Activated T-helper 17 cell treated with anti-CD3 and anti-CD28 coated beads, Interleukin-2, amount 50 U/mL, for 72 hours (primary cell): ENCODE measurements at regions not wholly inside any gene's neighbourhood (a gene's known extent, or its start where the extent isn't known, plus 50 kb on each side); places are given as distances from the start of the nearest gene placed in this dataset.
"Not testable (repeated sequence)": the region's sequence is repeated elsewhere in the genome, so short reads cannot be mapped to it uniquely, and the experiment has no call there.

Experiments used
- ATAC-seq: fragments of 150-1000 bp; cut with Tn5 transposase; replicated peaks from 2 replicates; pipeline ENCODE4 v1.10.0; 2021; ENCODE audit warnings: mild to moderate bottlenecking, moderate library complexity
- H3K27ac Mint-ChIP-seq: one replicate; pipeline ENCODE4 v1.8.0; 2022; ENCODE audit warnings: mixed read lengths
- H3K27me3 Mint-ChIP-seq: one replicate; pipeline ENCODE4 v1.8.0; 2022; ENCODE audit warnings: mixed read lengths
- H3K36me3 Mint-ChIP-seq: one replicate; pipeline ENCODE4 v1.8.0; 2022; ENCODE audit warnings: low read depth, mild to moderate bottlenecking, mixed read lengths
- H3K4me1 Mint-ChIP-seq: one replicate; pipeline ENCODE4 v1.8.0; 2022; ENCODE audit warnings: mixed read lengths
- H3K4me3 Mint-ChIP-seq: one replicate; pipeline ENCODE4 v1.8.0; 2022; ENCODE audit warnings: mild to moderate bottlenecking, mixed read lengths
- H3K9me3 Mint-ChIP-seq: one replicate; pipeline ENCODE4 v1.8.0; 2022; ENCODE audit warnings: mixed read lengths

DNA sequence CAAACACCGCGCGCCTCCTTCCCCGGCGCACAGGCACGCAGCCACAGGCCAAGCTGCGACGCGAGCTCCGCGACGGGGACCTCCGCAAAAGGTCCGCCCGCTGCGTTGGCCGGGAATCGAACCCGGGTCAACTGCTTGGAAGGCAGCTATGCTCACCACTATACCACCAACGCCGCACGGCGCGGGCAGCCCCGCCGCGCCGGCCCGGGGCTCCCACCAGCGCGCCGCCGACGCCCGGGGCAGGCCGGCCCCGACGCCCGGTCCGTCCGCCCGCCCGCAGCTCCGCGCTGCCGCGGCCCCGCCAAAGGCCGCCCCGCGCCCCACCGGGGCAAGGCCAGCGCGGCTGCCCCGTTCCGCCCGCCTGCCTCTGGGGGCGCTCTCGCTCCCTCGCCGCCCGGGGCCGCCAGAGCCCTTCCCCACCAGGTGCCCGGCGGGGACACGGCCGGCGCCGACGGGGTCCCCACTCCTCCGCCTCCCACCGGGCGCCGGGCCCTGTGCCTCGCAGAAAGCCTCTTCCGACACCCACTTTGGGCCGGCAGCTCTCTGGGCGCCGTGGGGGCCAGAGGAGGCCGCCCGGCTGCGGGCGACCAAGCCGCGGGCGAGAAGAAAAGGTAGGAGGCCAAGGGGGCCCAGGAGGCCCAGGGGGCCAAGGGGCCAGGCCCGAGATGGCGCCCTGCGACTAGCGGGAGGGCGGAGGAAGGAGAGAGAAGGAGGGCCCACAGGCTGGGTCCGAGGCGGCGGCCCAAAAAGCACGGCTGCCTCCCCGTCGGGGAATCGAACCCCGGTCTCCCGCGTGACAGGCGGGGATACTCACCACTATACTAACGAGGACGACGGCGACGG is 50.2 kb upstream of the FCGR2A start:
- H3K27ac Mint-ChIP-seq, H3K27me3 Mint-ChIP-seq, H3K4me1 Mint-ChIP-seq, H3K4me3 Mint-ChIP-seq, H3K36me3 Mint-ChIP-seq, H3K9me3 Mint-ChIP-seq: not testable (repeated sequence)
- peak; percentile 24 for ATAC-seq

GRCh38 chr1:161453950-161454864 is 51.0 kb upstream of the FCGR2A start:
- H3K4me1 Mint-ChIP-seq, H3K9me3 Mint-ChIP-seq, H3K27ac Mint-ChIP-seq, H3K36me3 Mint-ChIP-seq, H3K27me3 Mint-ChIP-seq, H3K4me3 Mint-ChIP-seq: not testable (repeated sequence)
- ATAC-seq = peak; percentile 66

- not testable (repeated sequence) for ATAC-seq, H3K27me3 Mint-ChIP-seq, H3K4me3 Mint-ChIP-seq, H3K4me1 Mint-ChIP-seq, H3K36me3 Mint-ChIP-seq, H3K9me3 Mint-ChIP-seq, H3K27ac Mint-ChIP-seq
These were observed 53.4 kb upstream of the FCGR2A start for GRCh38 chr1:161451698-161452348.

DNA sequence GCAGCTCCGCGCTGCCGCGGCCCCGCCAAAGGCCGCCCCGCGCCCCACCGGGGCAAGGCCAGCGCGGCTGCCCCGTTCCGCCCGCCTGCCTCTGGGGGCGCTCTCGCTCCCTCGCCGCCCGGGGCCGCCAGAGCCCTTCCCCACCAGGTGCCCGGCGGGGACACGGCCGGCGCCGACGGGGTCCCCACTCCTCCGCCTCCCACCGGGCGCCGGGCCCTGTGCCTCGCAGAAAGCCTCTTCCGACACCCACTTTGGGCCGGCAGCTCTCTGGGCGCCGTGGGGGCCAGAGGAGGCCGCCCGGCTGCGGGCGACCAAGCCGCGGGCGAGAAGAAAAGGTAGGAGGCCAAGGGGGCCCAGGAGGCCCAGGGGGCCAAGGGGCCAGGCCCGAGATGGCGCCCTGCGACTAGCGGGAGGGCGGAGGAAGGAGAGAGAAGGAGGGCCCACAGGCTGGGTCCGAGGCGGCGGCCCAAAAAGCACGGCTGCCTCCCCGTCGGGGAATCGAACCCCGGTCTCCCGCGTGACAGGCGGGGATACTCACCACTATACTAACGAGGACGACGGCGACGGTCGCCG is 57.4 kb upstream of the FCGR2A start:
- H3K9me3 Mint-ChIP-seq, H3K4me3 Mint-ChIP-seq, H3K27ac Mint-ChIP-seq, H3K4me1 Mint-ChIP-seq, H3K27me3 Mint-ChIP-seq, H3K36me3 Mint-ChIP-seq: not testable (repeated sequence)
- peak; percentile 28 for ATAC-seq

DNA sequence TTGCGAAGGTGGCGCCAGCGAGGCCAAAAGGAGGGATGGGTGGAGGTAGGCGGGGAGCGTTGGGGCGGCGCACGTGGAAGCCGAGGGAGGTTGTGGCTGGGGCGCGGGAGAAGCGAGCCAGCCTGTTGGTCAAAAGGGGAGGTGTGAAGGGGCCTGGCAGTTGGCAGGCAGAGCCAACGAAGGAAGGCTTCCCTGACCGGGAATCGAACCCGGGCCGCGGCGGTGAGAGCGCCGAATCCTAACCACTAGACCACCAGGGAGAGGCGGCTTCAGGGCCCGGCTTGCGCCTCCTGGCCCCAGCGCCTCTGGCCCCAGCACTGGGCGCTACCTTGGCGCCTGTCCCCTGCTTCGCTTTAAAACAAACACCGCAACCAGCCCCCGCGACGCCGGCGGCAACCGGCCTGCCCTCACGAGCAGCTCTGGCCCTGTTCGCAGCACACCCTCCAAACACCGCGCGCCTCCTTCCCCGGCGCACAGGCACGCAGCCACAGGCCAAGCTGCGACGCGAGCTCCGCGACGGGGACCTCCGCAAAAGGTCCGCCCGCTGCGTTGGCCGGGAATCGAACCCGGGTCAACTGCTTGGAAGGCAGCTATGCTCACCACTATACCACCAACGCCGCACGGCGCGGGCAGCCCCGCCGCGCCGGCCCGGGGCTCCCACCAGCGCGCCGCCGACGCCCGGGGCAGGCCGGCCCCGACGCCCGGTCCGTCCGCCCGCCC is 58.1 kb upstream of the FCGR2A start:
- H3K9me3 Mint-ChIP-seq, H3K36me3 Mint-ChIP-seq, H3K4me3 Mint-ChIP-seq, H3K4me1 Mint-ChIP-seq, H3K27me3 Mint-ChIP-seq, H3K27ac Mint-ChIP-seq: not testable (repeated sequence)
- ATAC-seq = peak; percentile 62

DNA sequence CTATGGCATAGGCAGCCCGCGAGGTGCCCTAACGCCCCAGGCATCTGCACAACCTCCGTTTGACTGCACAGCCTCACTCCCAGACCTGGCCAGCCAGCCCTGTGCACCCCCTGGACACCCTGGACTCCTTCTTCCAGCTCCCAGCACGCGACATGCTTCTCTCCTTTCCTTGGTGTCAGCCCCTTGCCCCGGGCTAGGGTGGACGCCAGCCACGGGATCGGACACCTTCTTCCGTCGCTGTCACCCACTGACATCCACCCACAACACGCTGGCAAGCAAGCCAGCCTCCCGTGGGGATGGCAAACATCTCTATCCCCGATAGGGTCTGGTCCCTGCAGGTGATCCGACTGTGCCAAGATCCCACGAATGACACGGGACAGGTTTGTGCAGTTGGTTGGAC is 60.5 kb upstream of the FCGR2A start:
- not testable (repeated sequence) for H3K4me3 Mint-ChIP-seq, H3K4me1 Mint-ChIP-seq

DNA sequence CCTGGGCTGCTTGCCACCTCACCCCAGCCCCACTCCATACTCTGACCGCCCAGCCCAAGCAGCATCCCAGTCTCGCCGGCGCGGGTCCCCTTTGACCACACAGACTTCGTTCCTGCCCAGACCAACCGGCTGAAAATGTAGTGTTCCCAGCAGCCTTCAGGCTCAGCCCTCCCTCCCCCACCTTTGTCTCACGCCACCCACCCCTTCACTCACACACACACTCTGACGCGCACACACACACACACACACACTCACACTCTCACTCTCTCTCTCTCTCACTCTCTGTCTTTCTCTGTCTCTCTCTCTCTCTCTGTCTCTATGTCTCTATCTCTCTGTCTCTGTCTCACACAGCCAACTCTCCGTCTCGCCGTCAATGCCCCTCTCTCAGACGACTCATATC is 61.0 kb upstream of the FCGR2A start:
- not testable (repeated sequence) for H3K36me3 Mint-ChIP-seq, H3K27ac Mint-ChIP-seq, H3K4me3 Mint-ChIP-seq, H3K4me1 Mint-ChIP-seq, H3K9me3 Mint-ChIP-seq, H3K27me3 Mint-ChIP-seq, ATAC-seq

More for the DNA sequence above, 60.5 kb upstream of the FCGR2A start:
- H3K27ac Mint-ChIP-seq, H3K36me3 Mint-ChIP-seq, H3K27me3 Mint-ChIP-seq, ATAC-seq, H3K9me3 Mint-ChIP-seq: not testable (repeated sequence)

GRCh38 chr1:161440312-161440894 is 64.9 kb upstream of the FCGR2A start:
- Mint-ChIP-seq H3K27me3 (peaks cover 27% of the 10 kb centered on the region), H3K4me3 (peak overlapping the region; percentile 81), H3K9me3 (no peaks in the 10 kb centered on the region), H3K36me3 (peaks cover 20% of the 10 kb centered on the region), H3K27ac (peak overlapping the region; percentile 77), H3K4me1 (peaks cover 16% of the 10 kb centered on the region)
- peak; percentile 71 for ATAC-seq

DNA sequence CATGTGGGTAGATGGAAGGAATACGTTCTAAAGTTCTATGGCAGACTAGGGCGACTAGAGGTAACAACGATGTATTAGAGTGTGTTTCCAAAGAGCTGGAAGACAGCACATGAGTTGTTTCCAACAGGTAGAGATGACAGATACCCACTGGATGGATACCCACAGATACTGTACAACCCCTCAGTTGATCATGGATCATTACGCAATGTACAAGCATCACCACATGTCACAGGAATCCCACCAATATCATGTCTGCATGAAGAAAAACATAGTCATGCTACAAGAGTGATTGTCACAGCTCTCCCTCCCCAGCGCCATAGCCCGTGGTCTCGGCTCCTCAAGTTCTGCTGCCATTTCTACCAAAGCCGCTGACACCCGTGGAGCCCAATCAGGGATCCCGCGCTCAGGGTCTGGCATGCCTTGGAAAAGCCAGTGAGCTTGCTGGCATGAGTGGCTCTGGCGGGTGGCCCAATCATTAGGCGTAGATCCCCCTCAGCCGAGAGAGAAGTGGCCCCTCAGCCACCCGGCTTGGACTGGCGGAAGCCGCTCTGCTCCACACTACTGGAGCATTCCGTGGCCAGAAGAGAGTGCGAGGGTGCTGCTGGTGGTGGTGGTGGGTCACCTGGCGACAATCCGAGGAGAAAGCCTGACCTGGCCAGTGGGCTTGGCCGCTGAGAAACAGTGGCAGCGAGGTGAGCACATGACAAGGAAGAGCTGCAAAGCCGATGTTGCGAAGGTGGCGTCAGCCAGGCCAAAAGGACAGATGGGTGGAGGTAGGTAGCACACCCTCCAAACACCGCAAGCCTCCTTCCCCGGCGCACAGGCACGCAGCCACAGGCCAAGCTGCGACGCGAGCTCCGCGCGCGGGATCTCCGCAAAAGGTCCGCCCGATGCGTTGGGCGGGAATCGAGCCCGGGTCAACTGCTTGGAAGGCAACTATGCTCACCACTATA is 65.7 kb upstream of the FCGR2A start:
- peaks cover 20% of the 10 kb centered on the region for H3K36me3 Mint-ChIP-seq
- no peaks in the 10 kb centered on the region for H3K9me3 Mint-ChIP-seq
- peak overlapping the region; percentile 81 for H3K4me3 Mint-ChIP-seq
- peaks cover 27% of the 10 kb centered on the region for H3K27me3 Mint-ChIP-seq
- H3K4me1 Mint-ChIP-seq = peaks cover 16% of the 10 kb centered on the region
- no peak overlapping the region for H3K27ac Mint-ChIP-seq
- ATAC-seq = peak; percentile 29

DNA sequence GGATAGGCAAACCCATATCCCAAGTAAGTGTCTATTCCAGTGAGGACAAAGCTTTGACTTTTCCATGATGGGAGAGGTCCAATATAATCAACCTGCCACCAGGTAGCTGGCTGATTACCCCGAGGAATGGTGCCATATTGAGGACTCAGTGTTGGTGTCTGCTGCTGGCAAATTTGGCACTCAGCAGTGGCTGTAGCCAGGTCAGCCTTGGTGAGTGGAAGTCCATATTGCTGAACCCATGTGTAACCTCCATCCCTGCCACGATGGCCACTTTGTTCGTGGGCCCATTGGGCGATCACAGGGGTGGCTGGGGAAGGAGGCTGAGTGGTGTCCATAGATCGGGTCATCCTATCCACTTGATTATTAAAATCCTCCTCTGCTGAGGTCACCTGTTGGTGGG is 65.5 kb upstream of the CFAP126 start:
- H3K9me3 Mint-ChIP-seq, ATAC-seq, H3K4me1 Mint-ChIP-seq, H3K4me3 Mint-ChIP-seq, H3K27ac Mint-ChIP-seq, H3K36me3 Mint-ChIP-seq: not testable (repeated sequence)
- peaks cover 34% of the 10 kb centered on the region for H3K27me3 Mint-ChIP-seq

DNA sequence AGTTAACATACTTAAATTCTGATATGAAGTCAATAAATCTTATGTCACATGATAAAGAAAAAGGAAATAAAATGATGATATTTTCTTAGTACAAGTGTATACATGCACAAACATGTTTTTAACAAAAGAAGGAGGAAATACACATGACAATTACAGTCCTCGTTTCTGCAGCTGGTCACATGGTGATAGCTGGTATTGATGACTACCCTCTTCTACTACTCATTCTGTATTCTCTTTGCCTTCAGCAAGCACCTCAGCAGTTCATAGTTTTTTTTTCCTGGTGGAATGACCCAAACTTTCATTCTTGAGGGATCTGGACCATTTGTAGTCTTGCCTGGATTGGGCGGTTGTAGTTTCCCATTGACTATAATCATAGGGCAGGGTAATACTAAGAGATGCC is 64.4 kb upstream of the CFAP126 start:
- Mint-ChIP-seq H3K36me3 (peaks cover 9% of the 10 kb centered on the region), H3K4me3 (no peak overlapping the region), H3K27ac (no peak overlapping the region), H3K4me1 (peaks cover 4% of the 10 kb centered on the region), H3K9me3 (no peaks in the 10 kb centered on the region), H3K27me3 (peaks cover 31% of the 10 kb centered on the region)
- no peak for ATAC-seq

DNA sequence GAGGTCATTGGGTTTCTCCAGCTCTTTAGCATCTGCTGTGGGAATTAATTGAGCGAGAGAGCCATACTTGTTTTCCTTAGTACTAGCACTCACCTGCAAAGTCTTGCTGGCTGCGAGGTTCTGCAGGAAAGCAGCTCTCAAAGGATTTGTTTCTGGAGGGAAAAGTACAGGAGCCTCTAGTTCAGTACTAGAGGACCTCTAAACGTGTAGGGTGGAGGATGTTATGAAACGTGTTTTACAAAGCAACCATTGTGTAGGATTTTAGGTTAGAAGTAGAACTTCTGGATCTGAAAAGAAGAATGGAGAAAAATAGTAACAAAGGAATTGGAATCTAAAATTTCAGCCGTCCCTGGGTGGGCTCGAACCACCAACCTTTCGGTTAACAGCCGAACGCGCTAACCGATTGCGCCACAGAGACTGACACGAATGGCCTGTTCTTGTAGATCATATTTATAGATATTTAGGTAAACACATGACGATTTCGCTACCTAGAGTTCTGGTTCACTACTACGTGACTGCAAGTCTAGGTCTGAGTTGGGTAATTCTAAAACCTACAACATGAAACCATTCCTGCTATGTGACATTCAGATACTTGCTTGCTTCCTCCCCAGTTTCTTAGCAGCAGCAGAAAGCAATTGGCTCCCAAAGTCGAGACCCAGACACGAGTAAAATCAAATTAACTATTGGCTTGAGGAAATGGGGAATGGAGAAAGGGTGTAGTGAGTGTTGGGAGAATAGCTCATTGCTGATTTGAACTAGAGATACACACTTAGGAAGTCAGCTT is 60.2 kb upstream of the CFAP126 start:
- no peaks in the 10 kb centered on the region for H3K9me3 Mint-ChIP-seq
- H3K4me1 Mint-ChIP-seq = peaks cover 8% of the 10 kb centered on the region
- peaks cover 31% of the 10 kb centered on the region for H3K27me3 Mint-ChIP-seq
- H3K4me3 Mint-ChIP-seq = peak overlapping the region; percentile 29
- peak; percentile 68 for ATAC-seq
- peaks cover 15% of the 10 kb centered on the region for H3K36me3 Mint-ChIP-seq
- peak overlapping the region; percentile 76 for H3K27ac Mint-ChIP-seq
